Activated T-cell treated with anti-CD3 and anti-CD28 coated beads, Interleukin-2, amount 50 U/mL, for 4 hours (primary cell): ENCODE measurements at regions not wholly inside any gene's neighbourhood (a gene's known extent, or its start where the extent isn't known, plus 50 kb on each side); places are given as distances from the start of the nearest gene placed in this dataset.

Experiments
- ATAC-seq, 2 donors: fragments of 200-7000 bp; cut with Tn5 transposase; one replicate each; pipeline ENCODE4 v1.10.0; 2021
- DNase-seq: peaks from one replicate; pipeline ENCODE4 v3.0.0-alpha.2; 2020
- H3K27me3 Mint-ChIP-seq: one replicate; pipeline ENCODE4 v1.8.0; 2021; ENCODE audit warnings: low read depth, mixed read lengths
- H3K36me3 Mint-ChIP-seq: one replicate; pipeline ENCODE4 v1.8.0; 2022; ENCODE audit warnings: mixed read lengths; ENCODE audit not compliant: insufficient read depth
- H3K4me1 Mint-ChIP-seq: one replicate; pipeline ENCODE4 v1.8.0; 2021; ENCODE audit warnings: low read depth, mixed read lengths
- H3K4me3 Mint-ChIP-seq: one replicate; pipeline ENCODE4 v1.8.0; 2021; ENCODE audit warnings: mild to moderate bottlenecking, moderate library complexity, mixed read lengths
- H3K9me3 Mint-ChIP-seq: one replicate; pipeline ENCODE4 v1.8.0; 2021; ENCODE audit warnings: mixed read lengths

GRCh38 chr6:138695193-138695592, 78.4 kb upstream of the CCDC28A start:
- H3K4me1 Mint-ChIP-seq, result peaks cover 11% of the 10 kb centered on the region
- H3K4me3 Mint-ChIP-seq, result no peak overlapping the region

GRCh38 chr6:138714493-138714892, 59.1 kb upstream of the CCDC28A start:
- Mint-ChIP-seq H3K4me1 (no peaks in the 10 kb centered on the region), H3K36me3 (no peaks in the 10 kb centered on the region), H3K9me3 (peaks cover 14% of the 10 kb centered on the region), H3K4me3 (no peak overlapping the region), H3K27me3 (peaks cover 27% of the 10 kb centered on the region)
- ATAC-seq (no peak), DNase-seq (no peak)

More at GRCh38 chr6:138695193-138695592, 78.4 kb upstream of the CCDC28A start:
- DNase-seq, result no peak
- no peaks in the 10 kb centered on the region for H3K36me3 Mint-ChIP-seq
- peaks cover 40% of the 10 kb centered on the region for H3K27me3 Mint-ChIP-seq
- no peak for ATAC-seq
- H3K9me3 Mint-ChIP-seq, result no peaks in the 10 kb centered on the region

- DNase-seq (no peak), ATAC-seq (no peak)
- no peaks in the 10 kb centered on the region for H3K4me1 Mint-ChIP-seq
- no peaks in the 10 kb centered on the region for H3K36me3 Mint-ChIP-seq
- H3K4me3 Mint-ChIP-seq, result no peak overlapping the region
- H3K9me3 Mint-ChIP-seq, result peaks cover 14% of the 10 kb centered on the region
- peaks cover 20% of the 10 kb centered on the region for H3K27me3 Mint-ChIP-seq
Observed at GRCh38 chr6:138716013-138716412, 57.6 kb upstream of the CCDC28A start.

- no peaks in the 10 kb centered on the region for H3K36me3 Mint-ChIP-seq
- no peaks in the 10 kb centered on the region for H3K4me1 Mint-ChIP-seq
- peaks cover 14% of the 10 kb centered on the region for H3K9me3 Mint-ChIP-seq
Observed at GRCh38 chr6:138716971-138717665, 56.5 kb upstream of the CCDC28A start.

GRCh38 chr6:138719011-138719635, 54.4 kb upstream of the CCDC28A start:
- no peak for ATAC-seq

More at GRCh38 chr6:138716971-138717665, 56.5 kb upstream of the CCDC28A start:
- Mint-ChIP-seq H3K4me3 (no peak overlapping the region), H3K27me3 (peaks cover 16% of the 10 kb centered on the region)
- ATAC-seq (no peak), DNase-seq (no peak)

GRCh38 chr6:138719744-138720143, 53.8 kb upstream of the CCDC28A start:
- DNase-seq, result no peak
- no peaks in the 10 kb centered on the region for H3K36me3 Mint-ChIP-seq
- H3K27me3 Mint-ChIP-seq, result peaks cover 14% of the 10 kb centered on the region
- H3K4me3 Mint-ChIP-seq, result no peak overlapping the region
- peaks cover 7% of the 10 kb centered on the region for H3K9me3 Mint-ChIP-seq
- no peaks in the 10 kb centered on the region for H3K4me1 Mint-ChIP-seq
- ATAC-seq, result no peak

More at GRCh38 chr6:138719011-138719635, 54.4 kb upstream of the CCDC28A start:
- no peak overlapping the region for H3K4me3 Mint-ChIP-seq
- no peaks in the 10 kb centered on the region for H3K36me3 Mint-ChIP-seq
- H3K9me3 Mint-ChIP-seq, result peaks cover 10% of the 10 kb centered on the region
- no peak for DNase-seq
- peaks cover 14% of the 10 kb centered on the region for H3K27me3 Mint-ChIP-seq
- no peaks in the 10 kb centered on the region for H3K4me1 Mint-ChIP-seq

- ATAC-seq (no peak), DNase-seq (no peak)
- Mint-ChIP-seq H3K36me3 (no peaks in the 10 kb centered on the region), H3K4me3 (no peak overlapping the region), H3K27me3 (no peaks in the 10 kb centered on the region), H3K4me1 (no peaks in the 10 kb centered on the region), H3K9me3 (no peaks in the 10 kb centered on the region)
Observed at GRCh38 chr6:138722425-138723371, 50.9 kb upstream of the CCDC28A start.
